GM23338 (cell line): ENCODE measurements at regions not wholly inside any gene's neighbourhood (a gene's known extent, or its start where the extent isn't known, plus 50 kb on each side); places are given as distances from the start of the nearest gene placed in this dataset.

Experiments
- ATAC-seq: fragments of 200-7000 bp; cut with Tn5 transposase; 3 replicates; pipeline ENCODE4 v1.9.1; 2020
- DNase-seq: peaks from one replicate; pipeline ENCODE4 v3.0.0-alpha.2; 2015; ENCODE audit warnings: low spot score
- H2AFZ ChIP-seq: fragments of 200-600 bp; sonication (generic); 2 replicates; pipeline ENCODE4 v1.8.0; 2016; ENCODE audit warnings: antibody characterized with exemption, mild to moderate bottlenecking, moderate library complexity
- H3F3A ChIP-seq: fragments of 200-600 bp; sonication (generic); replicated peaks from 2 replicates; pipeline ENCODE4 v1.8.0; 2017; ENCODE audit warnings: antibody characterized with exemption, mixed run types, low read depth
- H3K27ac ChIP-seq: fragments of 200-600 bp; sonication (generic); 2 replicates; pipeline ENCODE4 v1.6.1; 2016; ENCODE audit warnings: low read depth
- H3K27me3 ChIP-seq: fragments of 200-600 bp; sonication (generic); 2 replicates; pipeline ENCODE4 v1.8.0; 2016; ENCODE audit warnings: mild to moderate bottlenecking, mixed run types, moderate library complexity; ENCODE audit not compliant: insufficient read depth
- H3K36me3 ChIP-seq: fragments of 200-600 bp; sonication (generic); 2 replicates; pipeline ENCODE4 v1.8.0; 2016; ENCODE audit warnings: mild to moderate bottlenecking; ENCODE audit not compliant: insufficient read depth
- H3K4me1 ChIP-seq: fragments of 200-600 bp; sonication (generic); 2 replicates; pipeline ENCODE4 v1.8.0; 2016; ENCODE audit warnings: mild to moderate bottlenecking, moderate library complexity; ENCODE audit not compliant: insufficient read depth
- H3K4me2 ChIP-seq: fragments of 200-600 bp; sonication (generic); 2 replicates; pipeline ENCODE4 v1.7.1; 2017; ENCODE audit warnings: mixed run types
- H3K4me3 ChIP-seq: fragments of 200-600 bp; sonication (generic); 2 replicates; pipeline ENCODE4 v1.6.1; 2016; ENCODE audit warnings: mixed run types
- H3K79me2 ChIP-seq: fragments of 200-600 bp; sonication (generic); replicated peaks from 2 replicates; pipeline ENCODE4 v1.8.0; 2017; ENCODE audit warnings: mild to moderate bottlenecking; ENCODE audit not compliant: insufficient read depth
- H3K9me2 ChIP-seq: fragments of 200-600 bp; sonication (generic); 2 replicates; pipeline ENCODE4 v1.8.0; 2017; ENCODE audit not compliant: insufficient read depth
- H4K20me1 ChIP-seq: fragments of 200-600 bp; sonication (generic); replicated peaks from 2 replicates; pipeline ENCODE4 v1.8.0; 2017; ENCODE audit warnings: mild to moderate bottlenecking; ENCODE audit not compliant: insufficient read depth
- H3K27ac Mint-ChIP-seq: 2 replicates; pipeline ENCODE4 v1.8.0; 2020; ENCODE audit warnings: inconsistent platforms, mild to moderate bottlenecking, moderate library complexity, mixed read lengths
- H3K27me3 Mint-ChIP-seq: 3 replicates; pipeline ENCODE4 v1.8.0; 2022; ENCODE audit warnings: low read depth, mild to moderate bottlenecking, moderate library complexity, mixed read lengths, inconsistent platforms; ENCODE audit not compliant: insufficient read depth, poor library complexity
- H3K36me3 Mint-ChIP-seq: 3 replicates; pipeline ENCODE4 v1.8.0; 2021; ENCODE audit warnings: low read depth, mild to moderate bottlenecking, inconsistent platforms, moderate library complexity, mixed read lengths
- H3K4me1 Mint-ChIP-seq: 3 replicates; pipeline ENCODE4 v1.8.0; 2020; ENCODE audit warnings: mild to moderate bottlenecking, inconsistent platforms, mixed read lengths
- H3K4me3 Mint-ChIP-seq: 3 replicates; pipeline ENCODE4 v1.8.0; 2021; ENCODE audit warnings: moderate library complexity, mild to moderate bottlenecking, inconsistent platforms, mixed read lengths
- H3K9me3 Mint-ChIP-seq: 3 replicates; pipeline ENCODE4 v1.8.0; 2020; ENCODE audit warnings: moderate library complexity, mild to moderate bottlenecking, inconsistent platforms, mixed read lengths
- CREB1 ChIP-seq: fragments of 250-450 bp; sonication (Bioruptor Pico); IDR thresholded peaks from 2 replicates; pipeline ENCODE4 v1.5.0; 2020; ENCODE audit warnings: low read depth, mild to moderate bottlenecking, moderate library complexity
- CTCF ChIP-seq, 2 experiments: fragments of 200-600 bp in 1 of 2; sonication (generic) in 1 of 2; conservative IDR thresholded peaks; 2 replicates each; pipeline versions ENCODE4 v1.5.1 to v1.6.1; 2016 to 2017; ENCODE audit warnings: antibody characterized with exemption in 2 of 2, low read depth in 2 of 2, mild to moderate bottlenecking in 2 of 2, moderate library complexity in 1 of 2
- EZH2 ChIP-seq: fragments of 200-600 bp; sonication (generic); IDR thresholded peaks from one replicate; pipeline ENCODE4 v1.8.0; 2017; ENCODE audit warnings: antibody characterized with exemption, mild to moderate bottlenecking, low read depth; ENCODE audit not compliant: unreplicated experiment
- EZH2phosphoT487 ChIP-seq: fragments of 200-600 bp; sonication (generic); IDR thresholded peaks from one replicate; pipeline ENCODE4 v1.8.1; 2018; ENCODE audit warnings: antibody characterized with exemption; ENCODE audit not compliant: unreplicated experiment
- JUNB ChIP-seq: IDR thresholded peaks from one replicate; pipeline ENCODE4 v1.6.1; 2016; ENCODE audit warnings: antibody characterized with exemption; ENCODE audit not compliant: unreplicated experiment
- NANOG ChIP-seq: IDR thresholded peaks from 2 replicates; pipeline ENCODE4 v1.6.1; 2016; ENCODE audit warnings: antibody characterized with exemption, borderline replicate concordance
- REST ChIP-seq: IDR thresholded peaks from one replicate; pipeline ENCODE4 v1.6.1; 2018; ENCODE audit warnings: antibody characterized with exemption; ENCODE audit not compliant: unreplicated experiment
- STAT1 ChIP-seq: IDR thresholded peaks from one replicate; pipeline ENCODE4 v1.6.1; 2016; ENCODE audit warnings: antibody characterized with exemption; ENCODE audit not compliant: unreplicated experiment
- ZNF331 ChIP-seq: fragments of 250-450 bp; sonication (Bioruptor Pico); IDR thresholded peaks from 2 replicates; pipeline ENCODE4 v1.5.0; 2020; ENCODE audit warnings: low read depth, mild to moderate bottlenecking, moderate library complexity
- TF ChIP-seq, protein P1 (sequence below): IDR thresholded peaks from 2 replicates; pipeline ENCODE4 v1.6.1; 2016; ENCODE audit warnings: antibody characterized with exemption

DNA sequence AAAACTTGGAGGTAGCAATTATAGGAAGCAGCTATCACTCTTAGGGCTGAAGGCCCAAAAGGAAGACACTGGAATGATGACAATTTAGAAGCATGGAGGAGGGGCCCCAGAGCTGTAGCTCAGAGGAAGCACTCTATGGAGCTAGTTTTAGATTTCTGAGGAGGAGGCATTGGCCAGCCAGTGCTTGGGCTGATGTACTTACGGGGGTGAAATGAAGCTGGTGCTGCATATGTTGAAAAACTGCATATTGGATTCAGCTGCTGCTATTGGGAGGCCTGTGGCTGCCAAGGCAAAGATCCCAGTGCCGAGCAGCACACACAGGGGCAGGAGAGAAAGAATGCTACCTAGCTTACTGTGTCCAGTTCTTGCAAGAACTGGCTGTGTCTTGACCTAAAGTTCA is 53.9 kb upstream of the HMHB1 start (continued):
- TF ChIP-seq, protein P1, sequence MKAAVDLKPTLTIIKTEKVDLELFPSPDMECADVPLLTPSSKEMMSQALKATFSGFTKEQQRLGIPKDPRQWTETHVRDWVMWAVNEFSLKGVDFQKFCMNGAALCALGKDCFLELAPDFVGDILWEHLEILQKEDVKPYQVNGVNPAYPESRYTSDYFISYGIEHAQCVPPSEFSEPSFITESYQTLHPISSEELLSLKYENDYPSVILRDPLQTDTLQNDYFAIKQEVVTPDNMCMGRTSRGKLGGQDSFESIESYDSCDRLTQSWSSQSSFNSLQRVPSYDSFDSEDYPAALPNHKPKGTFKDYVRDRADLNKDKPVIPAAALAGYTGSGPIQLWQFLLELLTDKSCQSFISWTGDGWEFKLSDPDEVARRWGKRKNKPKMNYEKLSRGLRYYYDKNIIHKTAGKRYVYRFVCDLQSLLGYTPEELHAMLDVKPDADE: no peak
- TF ChIP-seq REST (no peak), NANOG (no peak)

- DNase-seq: no peak
- no peaks in the 10 kb centered on the region for H3K27me3 ChIP-seq
- no peaks in the 10 kb centered on the region for H4K20me1 ChIP-seq
- no peak overlapping the region for H3K27ac Mint-ChIP-seq
- no peaks in the 10 kb centered on the region; the same call in 2 of the 3 replicates for H3K4me1 Mint-ChIP-seq
- no peak overlapping the region for H3K4me2 ChIP-seq
- no peak overlapping the region for H3K4me3 ChIP-seq
- H3K9me3 Mint-ChIP-seq: no peaks in the 10 kb centered on the region
- 0 out of 2 replicates have a peak overlapping the region, but pooled peaks have one; percentile 47 for H2AFZ ChIP-seq
- H3K36me3 Mint-ChIP-seq: no peaks in the 10 kb centered on the region
- no peaks in the 10 kb centered on the region for H3K79me2 ChIP-seq
- no peak overlapping the region for H3K4me3 Mint-ChIP-seq
- no peaks in the 10 kb centered on the region for H3K36me3 ChIP-seq
- H3K9me2 ChIP-seq: no peaks in the 10 kb centered on the region
- no peaks in the 10 kb centered on the region for H3K27me3 Mint-ChIP-seq
- no peaks in the 10 kb centered on the region for H3K4me1 ChIP-seq
- ATAC-seq: no peak
- no peak overlapping the region for H3K27ac ChIP-seq
- TF ChIP-seq ZNF331 (CRISPR knock-in tag): no peak
- TF ChIP-seq NANOG: no peak
- H3F3A ChIP-seq: no peaks in the 10 kb centered on the region
Measured at GRCh38 chr5:143757116-143757515, 54.8 kb upstream of the HMHB1 start.

DNA sequence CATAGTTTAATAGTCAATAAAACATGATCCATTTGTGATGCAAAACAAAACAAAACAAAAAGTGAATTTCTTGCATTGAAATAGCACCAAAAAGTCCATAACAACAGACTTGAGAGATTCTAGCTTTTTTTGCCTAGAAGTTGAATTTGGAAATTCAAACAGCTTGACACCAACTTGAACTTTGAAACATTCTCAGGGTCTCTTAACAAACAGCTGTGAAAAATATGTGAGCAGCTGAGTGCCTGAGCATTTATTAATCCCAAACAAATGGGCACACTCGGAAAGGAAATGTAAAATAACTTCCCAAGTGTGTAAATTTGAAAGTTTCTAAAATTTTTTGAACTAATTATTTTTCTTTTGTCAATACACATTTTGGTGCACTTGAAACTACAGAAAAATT is 56.0 kb upstream of the HMHB1 start:
- Mint-ChIP-seq H3K4me3 (no peak overlapping the region), H3K27me3 (peaks cover 2% of the 10 kb centered on the region), H3K9me3 (no peaks in the 10 kb centered on the region), H3K27ac (no peak overlapping the region), H3K36me3 (no peaks in the 10 kb centered on the region; the same call in 2 of the 3 replicates), H3K4me1 (peaks cover 6% of the 10 kb centered on the region)
- Histone ChIP-seq H3K27ac (no peak overlapping the region), H3K4me2 (no peak overlapping the region), H2AFZ (no peak overlapping the region), H4K20me1 (no peaks in the 10 kb centered on the region), H3K4me1 (no peaks in the 10 kb centered on the region), H3K4me3 (no peak overlapping the region), H3K79me2 (no peaks in the 10 kb centered on the region), H3F3A (no peaks in the 10 kb centered on the region), H3K27me3 (no peaks in the 10 kb centered on the region), H3K9me2 (peaks cover 7% of the 10 kb centered on the region; the same call in 1 of the 2 replicates), H3K36me3 (no peaks in the 10 kb centered on the region)
- TF ChIP-seq, protein P1: no peak
- TF ChIP-seq CTCF (conservative IDR thresholded peaks at IDR 0.05; ENCODE audit: low read depth in 2 of 2) (no peak), JUNB (no peak), CREB1 (no peak), STAT1 (no peak), EZH2phosphoT487 (no peak), EZH2 (no peak), NANOG (no peak)
- no peak for DNase-seq
- no peak for ATAC-seq
